Prostate gland (tissue), 2 donors: ENCODE measurements at regions not wholly inside any gene's neighbourhood (a gene's known extent, or its start where the extent isn't known, plus 50 kb on each side); places are given as distances from the start of the nearest gene placed in this dataset.

Experiments used
- DNase-seq: peaks from one replicate; pipeline ENCODE4 v3.0.0-alpha.2; 2019; ENCODE audit warnings: low spot score
- H3K27ac ChIP-seq, 2 donors: fragments of 200-600 bp; sonication (generic); 2 replicates each; pipeline ENCODE4 v1.5.1; 2017 to 2019
- H3K27me3 ChIP-seq: fragments of 200-600 bp; sonication (generic); replicated peaks from 2 replicates; pipeline ENCODE4 v1.5.1; 2019; ENCODE audit not compliant: insufficient read depth
- H3K36me3 ChIP-seq, 2 donors: fragments of 200-600 bp; sonication (generic); 1 replicate in 1 of 2; 2 replicates in 1 of 2; pipeline versions ENCODE4 v1.5.1 to v1.8.1; 2017 to 2019
- H3K4me1 ChIP-seq: fragments of 200-600 bp; sonication (generic); replicated peaks from 2 replicates; pipeline ENCODE4 v1.5.1; 2019
- H3K4me3 ChIP-seq, 2 donors: fragments of 200-600 bp; sonication (generic); 2 replicates each; pipeline ENCODE4 v1.5.1; 2017 to 2019
- H3K9me3 ChIP-seq: fragments of 200-600 bp; sonication (generic); 2 replicates; pipeline ENCODE4 v1.5.1; 2017
- POLR2A ChIP-seq: fragments of 450-650 bp; IDR thresholded peaks from one replicate; pipeline ENCODE4 v1.6.1; 2016; ENCODE audit warnings: antibody characterized with exemption, mild to moderate bottlenecking
- POLR2AphosphoS5 ChIP-seq: sonication (generic); formaldehyde crosslinking; IDR thresholded peaks from one replicate; pipeline ENCODE4 v1.6.1; 2017; ENCODE audit warnings: antibody characterized with exemption
- WGBS: methylation state at CpG from one replicate; pipeline ENCODE4 v1.1.5; 2018; 5-methylcytosine and 5-hydroxymethylcytosine counted together
- intact Hi-C: fragments of 100-400 bp; cut with DNase I; formaldehyde crosslinking; loops from one replicate; pipeline ENCODE4 v1.14.2; 2022
- TF ChIP-seq, protein P1 (sequence below), 4 experiments: fragments of 200-600 bp in 2 of 4; fragments of 450-650 bp in 2 of 4; sonication (generic) in 2 of 4; IDR thresholded peaks; 1 replicate in 3 of 4; 2 replicates in 1 of 4; pipeline ENCODE4 v1.5.1; 2016 to 2019; ENCODE audit warnings: antibody characterized with exemption in 4 of 4, mild to moderate bottlenecking in 2 of 4, moderate library complexity in 2 of 4

DNA sequence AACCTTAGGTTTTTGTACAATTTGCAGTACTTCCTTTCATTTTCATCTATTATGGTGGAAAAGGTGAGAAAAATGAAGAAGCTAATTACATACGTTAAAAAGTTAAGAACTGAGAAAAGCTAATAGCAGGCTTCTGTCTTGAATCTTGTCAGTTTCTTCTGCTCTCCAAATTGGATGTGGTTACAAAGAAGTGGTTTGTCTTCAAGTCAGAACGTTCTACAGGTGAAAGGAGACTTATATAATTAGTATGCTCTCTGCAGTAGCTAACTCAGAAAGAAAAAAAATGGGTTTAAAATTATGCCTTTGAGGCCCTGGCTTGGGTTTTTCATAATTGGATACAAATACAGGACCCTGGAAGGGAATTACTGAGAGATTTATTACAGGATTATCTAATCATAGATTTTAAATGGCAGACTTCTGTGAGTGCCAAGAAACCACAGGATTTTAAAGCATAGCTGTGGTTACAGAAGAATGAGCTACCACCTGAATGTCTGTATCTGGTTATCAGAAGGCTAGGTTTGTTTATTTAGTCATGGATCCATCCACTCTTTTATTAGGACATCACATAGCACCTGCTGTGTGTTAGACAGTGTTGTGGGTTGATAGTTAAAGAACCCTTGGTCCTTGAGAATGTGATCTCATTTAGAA, 528.1 kb upstream of the MCTP2 start:
- Histone ChIP-seq H3K27ac (no peak overlapping the region), H3K27me3 (no peaks in the 10 kb centered on the region), H3K9me3 (no peaks in the 10 kb centered on the region), H3K4me1 (no peaks in the 10 kb centered on the region), H3K36me3 (no peaks in the 10 kb centered on the region), H3K4me3 (no peak overlapping the region)
- DNase-seq: no peak
- TF ChIP-seq POLR2AphosphoS5: peak; percentile 12
- TF ChIP-seq POLR2A: no peak
- WGBS: 37% methylated on average over 2 of the region's 2 CpGs
- intact Hi-C loops: no loop called here

DNA sequence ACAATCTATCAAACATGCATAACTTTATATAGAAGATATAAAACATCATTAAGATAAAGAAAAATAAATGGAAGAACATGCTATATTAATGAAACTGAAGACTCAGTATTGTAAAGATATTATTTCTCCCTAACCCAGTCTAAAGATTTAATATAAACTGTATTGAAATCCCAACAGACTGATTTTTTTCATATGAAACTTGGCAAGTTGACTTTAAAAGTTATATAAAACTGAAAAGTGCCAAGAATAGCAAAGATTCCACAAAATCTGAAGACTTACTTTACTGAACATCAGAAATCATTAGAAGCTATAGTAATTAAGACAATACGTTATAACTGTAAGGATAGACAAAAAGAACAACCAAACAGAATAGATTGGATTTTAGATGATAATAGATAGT, 531.3 kb upstream of the MCTP2 start:
- DNase-seq: no peak
- TF ChIP-seq, protein P1, sequence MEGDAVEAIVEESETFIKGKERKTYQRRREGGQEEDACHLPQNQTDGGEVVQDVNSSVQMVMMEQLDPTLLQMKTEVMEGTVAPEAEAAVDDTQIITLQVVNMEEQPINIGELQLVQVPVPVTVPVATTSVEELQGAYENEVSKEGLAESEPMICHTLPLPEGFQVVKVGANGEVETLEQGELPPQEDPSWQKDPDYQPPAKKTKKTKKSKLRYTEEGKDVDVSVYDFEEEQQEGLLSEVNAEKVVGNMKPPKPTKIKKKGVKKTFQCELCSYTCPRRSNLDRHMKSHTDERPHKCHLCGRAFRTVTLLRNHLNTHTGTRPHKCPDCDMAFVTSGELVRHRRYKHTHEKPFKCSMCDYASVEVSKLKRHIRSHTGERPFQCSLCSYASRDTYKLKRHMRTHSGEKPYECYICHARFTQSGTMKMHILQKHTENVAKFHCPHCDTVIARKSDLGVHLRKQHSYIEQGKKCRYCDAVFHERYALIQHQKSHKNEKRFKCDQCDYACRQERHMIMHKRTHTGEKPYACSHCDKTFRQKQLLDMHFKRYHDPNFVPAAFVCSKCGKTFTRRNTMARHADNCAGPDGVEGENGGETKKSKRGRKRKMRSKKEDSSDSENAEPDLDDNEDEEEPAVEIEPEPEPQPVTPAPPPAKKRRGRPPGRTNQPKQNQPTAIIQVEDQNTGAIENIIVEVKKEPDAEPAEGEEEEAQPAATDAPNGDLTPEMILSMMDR (IDR thresholded peaks at IDR 0.05): no peak
- no peak for TF ChIP-seq POLR2AphosphoS5
- TF ChIP-seq POLR2A: no peak

DNA sequence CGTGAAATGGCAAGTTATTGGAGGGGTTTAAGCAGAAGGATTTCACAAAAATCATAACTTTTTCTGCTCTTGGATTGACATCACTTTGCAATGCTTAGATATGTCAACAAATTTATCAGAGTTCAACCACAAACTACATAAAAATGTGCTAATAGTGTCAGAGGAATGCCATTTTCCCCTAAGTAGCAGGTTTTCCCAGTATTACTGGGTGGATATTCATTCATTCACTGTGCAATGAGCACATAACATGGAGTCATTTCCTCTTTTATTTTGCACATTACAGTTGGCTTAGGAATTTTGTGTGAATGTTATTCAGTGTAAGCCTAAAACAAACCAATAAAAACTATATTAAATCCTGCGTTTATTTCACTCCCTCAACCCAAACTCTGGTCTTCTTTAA, 537.3 kb upstream of the MCTP2 start:
- DNase-seq: no peak
- 30% methylated on average over 2 of the region's 2 CpGs for WGBS
- Histone ChIP-seq H3K9me3 (no peaks in the 10 kb centered on the region), H3K36me3 (no peaks in the 10 kb centered on the region), H3K27ac (no peak overlapping the region), H3K4me3 (no peak overlapping the region), H3K4me1 (no peaks in the 10 kb centered on the region), H3K27me3 (no peaks in the 10 kb centered on the region)
- TF ChIP-seq, protein P1 (IDR thresholded peaks at IDR 0.05): no peak
- intact Hi-C loops: no loop called here

More for the DNA sequence above, 531.3 kb upstream of the MCTP2 start:
- Histone ChIP-seq H3K4me1 (no peaks in the 10 kb centered on the region), H3K4me3 (no peak overlapping the region), H3K27me3 (no peaks in the 10 kb centered on the region), H3K9me3 (no peaks in the 10 kb centered on the region), H3K36me3 (no peaks in the 10 kb centered on the region), H3K27ac (no peak overlapping the region)
- intact Hi-C loops: no loop called here
- WGBS: 91% methylated on average over 1 of the region's 1 CpG

DNA sequence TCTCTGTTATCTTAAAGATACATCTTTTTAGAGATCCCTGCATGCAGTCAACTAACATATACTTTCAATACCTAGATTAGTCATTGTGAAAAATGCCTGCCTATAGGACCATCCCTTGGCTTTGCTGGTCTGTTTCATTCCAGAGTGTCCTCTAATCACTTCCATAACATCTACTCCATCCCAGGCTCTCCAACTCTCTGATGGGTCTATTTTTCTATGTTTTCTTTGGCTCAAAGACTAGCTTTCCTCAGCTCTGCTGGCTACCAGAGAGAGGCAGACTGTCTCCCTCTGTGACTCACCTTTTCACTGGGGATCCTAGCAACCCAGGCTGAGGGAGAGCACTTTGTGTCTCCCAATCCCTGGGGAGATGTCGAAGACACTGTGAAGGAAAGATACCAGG, 547.7 kb upstream of the MCTP2 start:
- Histone ChIP-seq H3K27ac (no peak overlapping the region), H3K4me3 (no peak overlapping the region), H3K9me3 (no peaks in the 10 kb centered on the region), H3K27me3 (no peaks in the 10 kb centered on the region), H3K36me3 (no peaks in the 10 kb centered on the region), H3K4me1 (no peaks in the 10 kb centered on the region)
- 87% methylated on average over 1 of the region's 1 CpG for WGBS
- intact Hi-C loops: no loop called here
- no peak for DNase-seq
- TF ChIP-seq, protein P1 (IDR thresholded peaks at IDR 0.05): no peak
- TF ChIP-seq POLR2AphosphoS5: no peak
- no peak for TF ChIP-seq POLR2A

DNA sequence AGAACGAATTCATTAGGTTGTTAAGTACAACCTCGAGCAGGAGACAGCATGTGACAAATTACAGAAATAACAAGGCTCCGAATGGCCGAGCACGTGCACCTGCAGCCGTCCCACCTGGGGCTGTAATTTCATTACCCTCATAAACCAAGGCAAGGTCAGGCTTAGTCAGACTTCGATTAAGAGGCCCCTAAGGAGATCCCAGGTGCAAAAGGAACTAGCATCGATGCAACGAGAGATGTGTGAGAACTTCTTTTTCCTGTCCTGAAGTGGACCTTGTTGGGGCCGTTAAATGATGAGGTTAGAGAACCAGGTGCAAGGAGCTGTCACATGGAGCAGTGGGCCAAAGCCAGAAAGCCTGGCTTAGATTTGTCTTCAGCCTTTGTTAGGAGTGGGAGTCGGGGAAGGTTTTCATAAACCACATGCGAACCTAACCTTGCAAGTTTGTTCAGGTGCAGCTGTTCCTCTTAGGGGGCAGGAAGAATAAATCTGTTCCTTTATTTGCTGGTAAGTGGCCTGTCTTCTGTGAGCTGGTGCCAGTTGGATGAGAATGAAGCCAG, 559.9 kb upstream of the MCTP2 start:
- no peaks in the 10 kb centered on the region for H3K4me1 ChIP-seq
- no peak for DNase-seq
- no peaks in the 10 kb centered on the region for H3K9me3 ChIP-seq
- no peak overlapping the region for H3K4me3 ChIP-seq
- H3K36me3 ChIP-seq: no peaks in the 10 kb centered on the region
- no peaks in the 10 kb centered on the region for H3K27me3 ChIP-seq
- WGBS: 60% methylated on average over 12 of the region's 12 CpGs
- H3K27ac ChIP-seq: no peak overlapping the region
- no peak for TF ChIP-seq POLR2AphosphoS5
- TF ChIP-seq, protein P1 (IDR thresholded peaks at IDR 0.05): no peak
- no peak for TF ChIP-seq POLR2A
- intact Hi-C loops: no loop called here
